ENCODE measurements at regions not wholly inside any gene's neighbourhood (a gene's known extent, or its start where the extent isn't known, plus 50 kb on each side); places are given as distances from the start of the nearest gene placed in this dataset.

- TF ChIP-seq CTCF (IDR thresholded peaks at IDR 0.05) (no peak), POLR2A (IDR thresholded peaks at IDR 0.05) (no peak)
Observed at GRCh38 chr6:135557582-135557981, 60.0 kb upstream of the AHI1 start.

All from heart left ventricle (tissue), 13 donors.